Karpas-422 (cell line): ENCODE measurements at regions not wholly inside any gene's neighbourhood (a gene's known extent, or its start where the extent isn't known, plus 50 kb on each side); places are given as distances from the start of the nearest gene placed in this dataset.

Source experiments
- DNase-seq: peaks from one replicate; pipeline ENCODE4 v3.0.0-alpha.2; 2015
- H2AFZ ChIP-seq: fragments of 200-600 bp; sonication (generic); 2 replicates; pipeline ENCODE4 v1.6.1; 2014; ENCODE audit warnings: antibody characterized with exemption, low read length, mixed read lengths
- H3K27ac ChIP-seq: fragments of 200-600 bp; sonication (generic); 2 replicates; pipeline ENCODE4 v1.5.1; 2014; ENCODE audit warnings: mild to moderate bottlenecking, low read length, moderate library complexity
- H3K27me3 ChIP-seq: fragments of 200-600 bp; sonication (generic); 2 replicates; pipeline ENCODE4 v1.6.1; 2014; ENCODE audit warnings: low read length, mixed read lengths
- H3K36me3 ChIP-seq: fragments of 200-600 bp; sonication (generic); 2 replicates; pipeline ENCODE4 v1.6.1; 2014; ENCODE audit warnings: low read length, mixed read lengths; ENCODE audit not compliant: insufficient read depth
- H3K4me1 ChIP-seq: fragments of 200-600 bp; sonication (generic); 2 replicates; pipeline ENCODE4 v1.6.1; 2014; ENCODE audit warnings: mild to moderate bottlenecking, low read length, mixed read lengths
- H3K4me2 ChIP-seq: fragments of 200-600 bp; sonication (generic); 2 replicates; pipeline ENCODE4 v1.6.1; 2014; ENCODE audit warnings: low read length, low read depth, mild to moderate bottlenecking; ENCODE audit not compliant: poor library complexity, severe bottlenecking
- H3K4me3 ChIP-seq: fragments of 200-600 bp; sonication (generic); 2 replicates; pipeline ENCODE4 v1.5.1; 2014; ENCODE audit warnings: mild to moderate bottlenecking, antibody characterized with exemption, low read length, mixed read lengths
- H3K79me2 ChIP-seq: fragments of 200-600 bp; sonication (generic); 2 replicates; pipeline ENCODE4 v1.6.1; 2014; ENCODE audit warnings: mild to moderate bottlenecking, low read length, mixed read lengths
- H3K9ac ChIP-seq: fragments of 200-600 bp; sonication (generic); 2 replicates; pipeline ENCODE4 v1.6.0; 2014; ENCODE audit warnings: low read length
- H3K9me2 ChIP-seq: fragments of 200-600 bp; sonication (generic), shearing (Covaris generic); replicated peaks from 2 replicates; pipeline ENCODE4 v1.6.0; 2014; ENCODE audit warnings: mild to moderate bottlenecking, low read length, moderate library complexity; ENCODE audit not compliant: insufficient read depth
- H3K9me3 ChIP-seq: fragments of 300-700, 200-600 bp; sonication (generic); 2 replicates; pipeline ENCODE4 v1.6.1; 2014; ENCODE audit warnings: low read length, mixed read lengths
- H4K20me1 ChIP-seq: fragments of 200-600 bp; sonication (generic); 2 replicates; pipeline ENCODE4 v1.6.1; 2014; ENCODE audit warnings: mild to moderate bottlenecking, antibody characterized with exemption, low read length, low read depth; ENCODE audit not compliant: insufficient read depth

DNA sequence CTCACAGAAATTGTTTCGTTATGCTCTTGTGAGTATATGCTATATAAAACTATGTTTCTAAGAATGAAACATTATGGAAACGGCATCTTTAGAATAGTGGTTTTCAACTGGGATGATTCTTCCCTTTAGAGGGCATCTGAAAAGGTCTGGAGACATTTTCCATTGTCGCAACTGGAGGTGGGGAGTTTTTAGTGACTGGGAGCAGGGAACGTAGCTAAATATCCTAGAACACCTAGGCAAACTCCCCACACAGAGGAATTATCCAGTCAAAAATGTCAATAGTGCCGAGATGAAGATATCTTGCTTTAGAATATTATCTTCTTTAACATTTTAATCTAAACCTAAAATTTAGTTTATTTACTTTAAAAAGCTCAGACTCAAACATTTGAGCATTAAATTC, 486.1 kb upstream of the FOXG1 start:
- Histone ChIP-seq H3K4me1 (no peaks in the 10 kb centered on the region), H3K9me2 (no peaks in the 10 kb centered on the region), H3K9me3 (peaks cover 55% of the 10 kb centered on the region), H3K79me2 (no peaks in the 10 kb centered on the region), H3K36me3 (no peaks in the 10 kb centered on the region), H3K27me3 (no peaks in the 10 kb centered on the region), H4K20me1 (no peaks in the 10 kb centered on the region), H3K9ac (no peak overlapping the region), H3K4me3 (no peak overlapping the region), H2AFZ (no peak overlapping the region), H3K4me2 (no peak overlapping the region), H3K27ac (no peak overlapping the region)
- no peak for DNase-seq

DNA sequence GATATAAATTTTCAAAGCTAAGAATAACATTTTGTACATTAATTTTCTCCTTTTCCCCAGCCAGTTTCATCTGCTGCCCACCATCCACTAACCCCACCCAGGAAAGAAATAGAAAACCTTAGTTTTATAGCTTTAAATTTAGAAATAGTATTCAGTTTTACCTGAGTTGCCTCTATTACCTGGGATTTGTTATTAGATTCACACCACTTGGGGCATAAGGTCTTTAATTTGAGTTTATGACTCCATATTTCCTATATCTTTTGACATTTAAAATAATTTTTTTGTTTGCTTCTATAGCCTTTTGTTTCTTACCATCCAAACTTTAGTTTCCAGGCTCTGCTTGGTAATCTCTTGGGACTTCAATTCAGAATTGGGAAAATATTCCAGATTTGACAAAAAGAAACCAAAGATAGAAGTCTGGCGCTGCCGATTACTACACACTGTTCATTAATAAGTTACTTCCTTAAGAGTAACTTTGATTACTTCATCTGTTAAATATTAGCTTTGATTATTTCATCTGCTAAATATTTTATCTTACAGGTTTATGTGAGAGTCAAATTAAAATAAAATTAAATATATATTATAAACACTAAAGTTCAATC, 485.5 kb upstream of the FOXG1 start:
- H3K9me2 ChIP-seq = no peaks in the 10 kb centered on the region
- no peak for DNase-seq
- no peaks in the 10 kb centered on the region for H3K36me3 ChIP-seq
- H3K9ac ChIP-seq = no peak overlapping the region
- no peaks in the 10 kb centered on the region for H4K20me1 ChIP-seq
- H3K4me3 ChIP-seq = no peak overlapping the region
- no peaks in the 10 kb centered on the region for H3K27me3 ChIP-seq
- no peak overlapping the region for H3K4me2 ChIP-seq
- H2AFZ ChIP-seq = no peak overlapping the region
- H3K4me1 ChIP-seq = no peaks in the 10 kb centered on the region
- peaks cover 55% of the 10 kb centered on the region for H3K9me3 ChIP-seq
- H3K79me2 ChIP-seq = no peaks in the 10 kb centered on the region
- no peak overlapping the region for H3K27ac ChIP-seq

DNA sequence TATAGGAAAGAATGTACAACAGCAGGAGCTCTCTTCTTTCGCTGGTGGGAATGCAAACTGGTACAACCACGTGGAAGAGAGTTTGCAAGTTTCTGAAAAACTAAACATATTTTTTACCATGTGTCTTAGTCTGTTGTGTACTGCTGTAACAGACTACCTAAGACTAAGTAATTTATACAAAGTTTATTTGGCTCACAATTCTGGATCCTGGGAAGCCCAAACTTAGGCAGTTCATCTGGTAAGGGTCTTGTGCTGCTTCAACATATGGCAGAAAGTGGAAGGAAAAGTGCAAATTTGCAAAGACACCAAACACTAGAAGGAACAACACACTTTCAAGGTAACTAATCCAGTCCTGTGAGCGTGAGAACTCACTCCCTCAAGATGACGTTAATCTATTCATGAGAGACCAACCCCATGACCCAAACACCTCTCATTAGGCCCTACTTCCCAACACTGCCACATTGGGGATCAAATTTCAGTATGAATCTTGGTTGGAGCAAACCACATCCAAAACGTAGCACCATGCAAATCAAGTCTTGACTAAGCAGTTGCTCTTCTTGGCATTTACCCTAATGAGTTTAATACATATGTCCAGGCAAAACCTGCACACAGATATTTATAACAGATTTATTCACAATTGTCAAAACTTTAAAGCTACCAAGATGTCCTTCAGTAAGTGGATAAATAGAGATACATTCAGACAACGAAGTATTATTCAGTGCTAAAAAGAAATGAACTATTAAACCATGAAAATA, 481.9 kb upstream of the FOXG1 start:
- no peaks in the 10 kb centered on the region for H3K9me2 ChIP-seq
- DNase-seq = no peak
- peaks cover 77% of the 10 kb centered on the region for H3K9me3 ChIP-seq
- no peaks in the 10 kb centered on the region for H3K4me1 ChIP-seq
- no peaks in the 10 kb centered on the region for H3K27me3 ChIP-seq
- H3K9ac ChIP-seq = no peak overlapping the region
- H3K4me3 ChIP-seq = no peak overlapping the region
- no peak overlapping the region for H3K4me2 ChIP-seq
- no peak overlapping the region for H2AFZ ChIP-seq
- no peaks in the 10 kb centered on the region for H3K79me2 ChIP-seq
- H3K27ac ChIP-seq = no peak overlapping the region
- H4K20me1 ChIP-seq = no peaks in the 10 kb centered on the region
- H3K36me3 ChIP-seq = no peaks in the 10 kb centered on the region

DNA sequence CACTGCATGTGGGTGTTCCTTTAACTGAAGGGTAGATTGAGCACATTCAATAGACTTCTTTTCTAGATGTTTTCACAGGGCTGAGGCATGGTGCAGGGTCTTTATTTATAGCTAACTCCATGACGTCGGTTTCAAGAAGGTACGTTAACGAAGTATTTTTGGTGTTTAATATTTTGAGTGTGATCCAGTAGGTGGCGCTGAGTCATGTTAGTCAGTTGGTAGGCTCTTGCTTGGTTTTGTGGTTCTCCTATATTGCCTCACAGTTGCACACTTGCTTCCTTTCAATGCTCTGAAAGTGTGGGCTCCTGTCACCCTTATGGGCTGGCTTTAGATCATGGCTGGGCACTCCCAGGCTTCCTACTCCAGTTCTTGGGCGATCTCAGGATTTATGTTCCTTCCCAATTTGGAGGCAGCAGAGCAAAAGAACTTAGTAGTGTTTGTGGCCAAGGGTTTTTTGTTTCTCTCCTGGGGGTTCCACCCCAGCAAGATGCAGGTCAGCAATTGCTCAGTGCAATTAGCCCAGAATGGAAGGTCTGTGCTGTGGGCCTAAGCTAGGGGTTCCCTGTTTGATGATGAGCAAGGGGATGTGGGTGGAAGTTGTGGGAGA, 471.6 kb upstream of the FOXG1 start:
- H3K9ac ChIP-seq = no peak overlapping the region
- no peaks in the 10 kb centered on the region for H3K4me1 ChIP-seq
- H2AFZ ChIP-seq = no peak overlapping the region
- no peak overlapping the region for H3K4me2 ChIP-seq
- no peak overlapping the region for H3K27ac ChIP-seq
- H3K9me2 ChIP-seq = no peaks in the 10 kb centered on the region
- no peaks in the 10 kb centered on the region for H4K20me1 ChIP-seq
- no peaks in the 10 kb centered on the region for H3K36me3 ChIP-seq
- H3K9me3 ChIP-seq = peaks cover 83% of the 10 kb centered on the region
- H3K27me3 ChIP-seq = no peaks in the 10 kb centered on the region
- peak; percentile 62 for DNase-seq
- no peak overlapping the region for H3K4me3 ChIP-seq
- no peaks in the 10 kb centered on the region for H3K79me2 ChIP-seq

DNA sequence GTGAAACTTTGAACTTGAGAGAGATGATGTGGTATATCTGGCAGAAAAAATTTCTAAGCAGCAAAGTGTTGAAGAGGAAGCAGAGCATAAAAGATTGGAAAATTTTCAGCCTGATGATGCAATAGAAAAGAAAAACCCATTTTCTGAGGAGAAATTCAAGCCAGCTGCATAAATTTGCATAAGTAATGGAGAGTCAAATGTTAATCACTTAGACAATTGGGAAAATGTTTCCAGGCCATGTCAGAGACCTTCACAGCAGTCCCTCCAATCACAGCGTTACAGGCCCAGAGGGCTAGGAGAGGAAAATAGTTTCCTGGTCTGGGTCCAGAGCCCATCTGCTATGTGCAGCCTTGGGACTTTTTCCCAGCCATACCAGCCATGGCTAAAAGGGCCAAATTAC, 469.0 kb upstream of the FOXG1 start:
- Histone ChIP-seq H3K4me2 (no peak overlapping the region), H3K4me1 (no peaks in the 10 kb centered on the region), H3K27ac (no peak overlapping the region), H3K9me3 (peaks cover 74% of the 10 kb centered on the region), H2AFZ (no peak overlapping the region), H3K4me3 (no peak overlapping the region), H3K79me2 (no peaks in the 10 kb centered on the region), H3K27me3 (no peaks in the 10 kb centered on the region), H4K20me1 (no peaks in the 10 kb centered on the region), H3K36me3 (no peaks in the 10 kb centered on the region), H3K9me2 (no peaks in the 10 kb centered on the region), H3K9ac (no peak overlapping the region)
- no peak for DNase-seq

DNA sequence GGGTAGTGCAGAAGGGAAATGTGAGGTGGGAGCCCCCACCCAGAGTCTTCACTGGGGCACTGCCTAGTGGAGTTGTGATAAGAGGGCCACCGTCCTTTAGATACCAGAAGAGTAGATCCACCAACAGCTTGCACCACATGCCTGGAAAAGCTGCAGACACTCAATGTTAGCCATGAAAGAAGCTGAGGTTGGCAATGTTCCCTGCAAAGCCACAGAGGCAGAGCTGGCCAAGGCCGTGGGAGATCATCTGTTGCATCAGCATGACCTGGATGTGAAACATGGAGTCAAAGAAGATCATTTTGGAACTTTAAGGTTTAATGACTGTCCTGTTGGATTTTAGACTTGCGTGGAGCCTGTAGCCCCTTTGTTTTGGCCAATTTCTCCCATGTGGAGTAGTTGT, 468.4 kb upstream of the FOXG1 start:
- DNase-seq = no peak
- H3K36me3 ChIP-seq = no peaks in the 10 kb centered on the region
- no peaks in the 10 kb centered on the region for H3K4me1 ChIP-seq
- H3K27ac ChIP-seq = no peak overlapping the region
- no peaks in the 10 kb centered on the region for H3K79me2 ChIP-seq
- no peaks in the 10 kb centered on the region for H4K20me1 ChIP-seq
- no peak overlapping the region for H2AFZ ChIP-seq
- no peak overlapping the region for H3K4me2 ChIP-seq
- peaks cover 74% of the 10 kb centered on the region for H3K9me3 ChIP-seq
- no peak overlapping the region for H3K4me3 ChIP-seq
- H3K27me3 ChIP-seq = no peaks in the 10 kb centered on the region
- H3K9ac ChIP-seq = no peak overlapping the region
- H3K9me2 ChIP-seq = no peaks in the 10 kb centered on the region

DNA sequence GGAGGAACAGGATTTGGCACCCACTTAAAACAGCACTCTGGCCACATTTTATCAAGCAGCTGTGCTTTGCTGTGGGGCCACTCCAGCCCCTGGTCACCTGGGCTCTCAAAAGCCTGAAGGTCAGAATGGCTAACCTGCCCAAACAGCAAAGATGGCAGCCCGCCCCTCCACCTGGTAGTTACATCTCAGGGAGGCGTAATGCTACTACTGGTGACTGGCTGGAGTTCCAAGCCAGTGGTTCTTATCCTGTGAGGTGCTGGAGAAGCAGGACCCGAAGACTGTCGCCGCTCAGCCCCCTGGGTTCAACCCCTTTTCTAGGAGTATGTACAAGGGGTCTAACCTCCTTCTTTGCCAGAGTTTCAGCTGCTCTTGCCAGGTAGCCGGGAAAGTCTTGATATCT, 467.4 kb upstream of the FOXG1 start:
- Histone ChIP-seq H3K4me1 (no peaks in the 10 kb centered on the region), H4K20me1 (no peaks in the 10 kb centered on the region), H3K9me2 (no peaks in the 10 kb centered on the region), H3K79me2 (no peaks in the 10 kb centered on the region), H3K4me2 (no peak overlapping the region), H3K9me3 (peaks cover 71% of the 10 kb centered on the region), H3K27me3 (no peaks in the 10 kb centered on the region), H2AFZ (no peak overlapping the region), H3K27ac (no peak overlapping the region), H3K9ac (no peak overlapping the region), H3K36me3 (no peaks in the 10 kb centered on the region), H3K4me3 (no peak overlapping the region)
- no peak for DNase-seq

DNA sequence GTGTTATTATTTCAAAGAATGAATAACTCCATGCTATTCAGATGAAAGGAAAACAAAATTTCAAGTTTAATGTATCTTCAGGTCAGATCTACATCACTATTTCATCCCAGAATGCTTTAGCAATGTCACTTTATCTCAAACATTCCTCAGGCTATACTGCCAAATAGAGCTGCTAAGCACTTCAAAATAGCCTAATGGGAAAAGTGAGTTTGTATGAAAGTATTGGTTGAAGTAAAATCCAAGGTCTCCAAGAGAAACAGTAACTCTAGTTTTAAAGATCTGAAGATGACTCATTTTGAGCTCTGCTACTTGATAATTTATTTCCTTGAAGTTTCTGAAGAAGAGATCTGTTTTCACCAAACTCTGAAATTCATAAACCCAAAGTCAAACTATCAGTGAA, 466.2 kb upstream of the FOXG1 start:
- no peak overlapping the region for H2AFZ ChIP-seq
- H3K4me1 ChIP-seq = no peaks in the 10 kb centered on the region
- H3K36me3 ChIP-seq = no peaks in the 10 kb centered on the region
- H3K9me2 ChIP-seq = no peaks in the 10 kb centered on the region
- no peak for DNase-seq
- H3K4me2 ChIP-seq = no peak overlapping the region
- no peak overlapping the region for H3K9ac ChIP-seq
- no peaks in the 10 kb centered on the region for H3K27me3 ChIP-seq
- H3K9me3 ChIP-seq = peaks cover 71% of the 10 kb centered on the region
- no peak overlapping the region for H3K27ac ChIP-seq
- H4K20me1 ChIP-seq = no peaks in the 10 kb centered on the region
- H3K4me3 ChIP-seq = no peak overlapping the region
- H3K79me2 ChIP-seq = no peaks in the 10 kb centered on the region
